ENCODE measurements at regions not wholly inside any gene's neighbourhood (a gene's known extent, or its start where the extent isn't known, plus 50 kb on each side); places are given as distances from the start of the nearest gene placed in this dataset.

- no peak overlapping the region for H3K4ac ChIP-seq (replicated peaks; ENCODE audit: insufficient read length, low read depth, low read length)
- H2BK20ac ChIP-seq (ENCODE audit: low read length): no peak overlapping the region
- no peak overlapping the region for H2BK12ac ChIP-seq (ENCODE audit: low read depth, low read length)
- no peak overlapping the region for H3K4me2 ChIP-seq (ENCODE audit: insufficient read depth in 1 of 2, low read depth in 2 of 2, low read length in 2 of 2)
- DNase-seq (ENCODE audit: low read depth in 1 of 2, low spot score in 2 of 2): no peak
- no peak overlapping the region for H4K5ac ChIP-seq (ENCODE audit: insufficient read length, low read depth, low read length)
- no peak overlapping the region for H2AK5ac ChIP-seq (ENCODE audit: low read depth, low read length)
- H3K4me1 ChIP-seq (replicated peaks in 1 of 4; ENCODE audit: control insufficient read depth in 3 of 4, insufficient read depth in 4 of 4, low read length in 3 of 4): peaks cover 0 to 6% (median under 1%) of the 10 kb centered on the region in 4 experiments; a peak in 1 of 7 replicates
- TF ChIP-seq SP2 (IDR thresholded peaks at IDR 0.05; ENCODE audit: low read length) (no peak), EGR1 (IDR thresholded peaks at IDR 0.05; ENCODE audit: borderline replicate concordance, low read depth, low read length) (no peak), SP1 (IDR thresholded peaks at IDR 0.05; ENCODE audit: low read depth, low read length) (no peak), PHF8 (conservative IDR thresholded peaks at IDR 0.05; ENCODE audit: low read depth, low read length) (no peak), KDM4A (IDR thresholded peaks at IDR 0.05; ENCODE audit: low read depth, low read length, severe bottlenecking) (no peak), POLR2AphosphoS5 (IDR thresholded peaks at IDR 0.05; ENCODE audit: low read depth, low read length) (no peak), CHD2 (IDR thresholded peaks at IDR 0.05; ENCODE audit: low read length) (no peak), MAFK (IDR thresholded peaks at IDR 0.05; ENCODE audit: low read depth, low read length) (no peak), SRF (IDR thresholded peaks at IDR 0.05; ENCODE audit: low read depth, low read length) (no peak)
- H3K9me3 ChIP-seq (ENCODE audit: insufficient read depth in 2 of 2, low read depth in 1 of 2, low read length in 1 of 2): no peaks in the 10 kb centered on the region
- no peak for FAIRE-seq
- no peaks in the 10 kb centered on the region for H4K20me1 ChIP-seq (replicated peaks in 1 of 2; ENCODE audit: control insufficient read depth in 1 of 2, insufficient read depth in 2 of 2, low read length in 2 of 2)
- H3K9ac ChIP-seq (replicated peaks in 1 of 4; ENCODE audit: extremely low read depth in 1 of 4, low read depth in 3 of 4, low read length in 3 of 4): no peak overlapping the region
- CTCF ChIA-PET (ENCODE audit: partially characterized antibody): interaction anchor here (0.5 to 8.4 kb wide), 8 partner anchors 11 to 47 kb away, joined by 3 to 91 read pairs (median 6); no protein-coding TSS in a partner anchor
- no peaks in the 10 kb centered on the region for H3K36me3 ChIP-seq (ENCODE audit: control insufficient read depth in 2 of 4, insufficient read depth in 4 of 4, low read length in 3 of 4)
- 82% methylated on average over 12 of the region's 12 CpGs; no CpG with 5 or more reads in 1 of the 2 experiments for WGBS, 2 experiments (ENCODE audit: extremely low coverage in 1 of 2, insufficient coverage in 1 of 2, insufficient read length in 1 of 2, insufficient replicate concordance in 2 of 2, low coverage in 1 of 2, low lambda C conversion rate in 2 of 2, missing lambda C conversion rate in 1 of 2)
- no peaks in the 10 kb centered on the region for H3K27me3 ChIP-seq (replicated peaks in 1 of 4; ENCODE audit: control insufficient read depth in 3 of 4, extremely low read depth in 1 of 4, insufficient read depth in 3 of 4, low read length in 3 of 4)
- H4K8ac ChIP-seq (ENCODE audit: extremely low read depth, insufficient read depth, low read length): no peak overlapping the region
- H2BK15ac ChIP-seq (ENCODE audit: low read length): no peak overlapping the region
- no peak overlapping the region for H2BK5ac ChIP-seq (ENCODE audit: low read depth, low read length)
- H3K79me1 ChIP-seq (ENCODE audit: low read depth, low read length): no peaks in the 10 kb centered on the region
- H3K56ac ChIP-seq (replicated peaks; ENCODE audit: insufficient read length, low read depth, low read length): no peak overlapping the region
- no peak overlapping the region for H3K18ac ChIP-seq (ENCODE audit: extremely low read depth, low read length)
- POLR2A ChIA-PET (ENCODE audit: partially characterized antibody): no interaction called here
- no peak overlapping the region for H2AFZ ChIP-seq (ENCODE audit: low read length)
- H3K23me2 ChIP-seq (ENCODE audit: low read depth, low read length): no peaks in the 10 kb centered on the region
- H3K4me3 ChIP-seq (ENCODE audit: extremely low read depth in 1 of 4, insufficient read depth in 2 of 4, low read depth in 3 of 4, low read length in 4 of 4): no peak overlapping the region
- no peaks in the 10 kb centered on the region for H3K79me2 ChIP-seq (ENCODE audit: control insufficient read depth in 1 of 2, insufficient read depth in 2 of 2, low read length in 2 of 2)
- no peak overlapping the region for H4K91ac ChIP-seq (replicated peaks; ENCODE audit: insufficient read length, low read length)
- no peak overlapping the region for H3K14ac ChIP-seq (ENCODE audit: insufficient read length)
- H3K23ac ChIP-seq (ENCODE audit: insufficient read length): no peak overlapping the region
- no peak overlapping the region for H2BK120ac ChIP-seq (replicated peaks; ENCODE audit: low read depth, low read length)
- no peak overlapping the region for H3K27ac ChIP-seq (ENCODE audit: low read depth, low read length)
These were observed 106.5 kb upstream of the RAD23B start for GRCh38 chr9:107176436-107177151.
